SK-N-SH (cell line): ENCODE measurements at regions not wholly inside any gene's neighbourhood (a gene's known extent, or its start where the extent isn't known, plus 50 kb on each side); places are given as distances from the start of the nearest gene placed in this dataset.
"Not testable (repeated sequence)": the region's sequence is repeated elsewhere in the genome, so short reads cannot be mapped to it uniquely, and the experiment has no call there.

Experiments
- CTCF ChIA-PET: fragments of 300-600, 350-600 bp; formaldehyde crosslinking; extraction: SDS; loops from one replicate; lab custom pipeline; 2021; lab: Yijun Ruan, JAX
- POLR2A ChIA-PET: fragments of 350-600 bp; sonication (Branson Sonifier 250); formaldehyde crosslinking; extraction: SDS; loops from one replicate; lab custom pipeline; 2020; ENCODE audit warnings: antibody characterized with exemption, inconsistent platforms; lab: Yijun Ruan, JAX
- DNase-seq: peaks from one replicate; pipeline ENCODE4 v3.0.0; 2012
- H2AFZ ChIP-seq: fragments of 200-600 bp; sonication (generic); 2 replicates; pipeline ENCODE4 v1.8.1; 2016; ENCODE audit warnings: antibody characterized with exemption, mild to moderate bottlenecking, low read depth
- H3F3A ChIP-seq: fragments of 200-600 bp; sonication (generic); replicated peaks from 2 replicates; pipeline ENCODE3; 2016; ENCODE audit warnings: antibody characterized with exemption, mild to moderate bottlenecking; ENCODE audit not compliant: insufficient read depth
- H3K27ac ChIP-seq, 2 experiments: fragments of 200-500 bp in 1 of 2; fragments of 200-600 bp in 1 of 2; sonication (Bioruptor generic) in 1 of 2; sonication (generic), shearing (Covaris generic) in 1 of 2; 2 replicates each; pipeline versions ENCODE4 v1.5.1 to v1.6.1; 2014 to 2016; ENCODE audit warnings: low read depth in 2 of 2, inconsistent platforms in 1 of 2, low read length in 1 of 2, mild to moderate bottlenecking in 1 of 2, mixed read lengths in 1 of 2
- H3K27me3 ChIP-seq: fragments of 200-600 bp; sonication (generic), shearing (Covaris generic); 2 replicates; pipeline ENCODE4 v1.6.1; 2016; ENCODE audit warnings: mixed run types; ENCODE audit not compliant: insufficient read depth
- H3K36me3 ChIP-seq, 2 experiments: fragments of 200-500 bp in 1 of 2; fragments of 200-600 bp in 1 of 2; sonication (Bioruptor generic) in 1 of 2; sonication (generic) in 1 of 2; replicated peaks in 1 of 2; 2 replicates each; pipeline versions ENCODE3 to v1.5.1; 2014 to 2016; ENCODE audit warnings: low read length in 1 of 2, mild to moderate bottlenecking in 1 of 2; ENCODE audit not compliant: insufficient read depth in 2 of 2, control insufficient read depth in 1 of 2
- H3K4me1 ChIP-seq, 2 experiments: fragments of 200-500 bp in 1 of 2; fragments of 200-600 bp in 1 of 2; sonication (Bioruptor generic) in 1 of 2; sonication (generic), shearing (Covaris generic) in 1 of 2; 2 replicates each; pipeline versions ENCODE4 v1.5.1 to v1.6.1; 2014 to 2016; ENCODE audit warnings: low read depth in 1 of 2, low read length in 1 of 2, mixed run types in 1 of 2; ENCODE audit not compliant: insufficient read depth in 2 of 2, control insufficient read depth in 1 of 2
- H3K4me2 ChIP-seq: fragments of 200-600 bp; sonication (generic), shearing (Covaris generic); 2 replicates; pipeline ENCODE4 v1.6.1; 2017; ENCODE audit warnings: mixed run types
- H3K4me3 ChIP-seq, 2 experiments: fragments of 200-500 bp in 1 of 2; fragments of 200-600 bp in 1 of 2; sonication (Bioruptor generic) in 1 of 2; sonication (generic), shearing (Covaris generic) in 1 of 2; 2 replicates each; pipeline versions ENCODE4 v1.5.1 to v1.8.1; 2014 to 2016; ENCODE audit warnings: low read depth in 2 of 2, inconsistent platforms in 1 of 2, low read length in 1 of 2, mild to moderate bottlenecking in 1 of 2, mixed read lengths in 1 of 2, moderate library complexity in 1 of 2
- H3K79me2 ChIP-seq: fragments of 200-600 bp; sonication (generic); 2 replicates; pipeline ENCODE4 v1.8.1; 2017; ENCODE audit warnings: mild to moderate bottlenecking; ENCODE audit not compliant: insufficient read depth
- H3K9ac ChIP-seq: fragments of 200-600 bp; sonication (generic); 2 replicates; pipeline ENCODE4 v1.6.1; 2017; ENCODE audit warnings: mixed run types
- H3K9me2 ChIP-seq: fragments of 200-600 bp; sonication (generic); 2 replicates; pipeline ENCODE4 v1.6.1; 2017; ENCODE audit warnings: mixed run types
- H3K9me3 ChIP-seq: fragments of 200-600 bp; sonication (generic); 2 replicates; pipeline ENCODE4 v1.6.1; 2017; ENCODE audit warnings: mixed run types, mild to moderate bottlenecking, moderate library complexity
- H4K20me1 ChIP-seq: fragments of 200-600 bp; sonication (generic); 2 replicates; pipeline ENCODE4 v1.6.1; 2017; ENCODE audit warnings: mild to moderate bottlenecking, mixed run types; ENCODE audit not compliant: insufficient read depth
- ELF1 ChIP-seq: IDR thresholded peaks from 2 replicates; pipeline ENCODE4 v1.4.0; 2012
- EZH2phosphoT487 ChIP-seq: fragments of 200-600 bp; sonication (generic); IDR thresholded peaks from 2 replicates; pipeline ENCODE4 v1.6.1; 2017; ENCODE audit warnings: low read depth, mixed run types, mild to moderate bottlenecking, antibody characterized with exemption, moderate library complexity, borderline replicate concordance
- IRF3 ChIP-seq: fragments of 150-350 bp; IDR thresholded peaks from 2 replicates; pipeline ENCODE4 v1.6.1; 2016; ENCODE audit warnings: mild to moderate bottlenecking, low read depth, low read length
- MAX ChIP-seq: IDR thresholded peaks from 2 replicates; pipeline ENCODE4 v1.4.0; 2012; ENCODE audit warnings: low read depth
- MEF2A ChIP-seq: IDR thresholded peaks from 2 replicates; pipeline ENCODE4 v1.4.0; 2012; ENCODE audit warnings: low read depth, borderline replicate concordance
- MXI1 ChIP-seq: IDR thresholded peaks from 2 replicates; pipeline ENCODE4 v1.6.1; 2012; ENCODE audit warnings: mild to moderate bottlenecking, low read depth, low read length, improper control_type of control experiment
- NFIC ChIP-seq: IDR thresholded peaks from 2 replicates; pipeline ENCODE4 v1.4.0; 2012; ENCODE audit warnings: borderline replicate concordance
- PBX3 ChIP-seq: IDR thresholded peaks from 2 replicates; pipeline ENCODE4; 2012
- POLR2AphosphoS5 ChIP-seq: IDR thresholded peaks from 2 replicates; pipeline ENCODE4 v1.6.1; 2012; ENCODE audit warnings: low read depth, low read length
- RAD21 ChIP-seq: IDR thresholded peaks from 2 replicates; pipeline ENCODE4 v1.6.1; 2012; ENCODE audit warnings: mild to moderate bottlenecking, low read length
- RFX5 ChIP-seq: IDR thresholded peaks from 2 replicates; pipeline ENCODE4 v1.6.1; 2012; ENCODE audit warnings: mild to moderate bottlenecking, improper control_type of control experiment, low read length
- USF1 ChIP-seq: IDR thresholded peaks from 2 replicates; pipeline ENCODE4 v1.4.0; 2012; ENCODE audit warnings: low read depth, borderline replicate concordance
- USF2 ChIP-seq: fragments of 150-350 bp; IDR thresholded peaks from 2 replicates; pipeline ENCODE4 v1.6.1; 2017; ENCODE audit warnings: antibody characterized with exemption, low read length, low read depth, borderline replicate concordance
- YY1 ChIP-seq: IDR thresholded peaks from 2 replicates; pipeline ENCODE4 v1.4.0; 2012; ENCODE audit warnings: low read depth, mild to moderate bottlenecking
- WGBS: methylation state at CpG from one replicate; pipeline ENCODE4 v1.1.6; 2017; ENCODE audit warnings: low lambda C conversion rate; 5-methylcytosine and 5-hydroxymethylcytosine counted together

GRCh38 chr10:53161231-53161630, 388.6 kb upstream of the MBL2 start:
- DNase-seq: no peak

GRCh38 chr10:53155674-53156073, 383.1 kb upstream of the MBL2 start:
- H3K4me1 ChIP-seq, H3K79me2 ChIP-seq, DNase-seq, H3K27ac ChIP-seq, H3K36me3 ChIP-seq, H3K9me2 ChIP-seq, H3K9ac ChIP-seq, H3K9me3 ChIP-seq, H4K20me1 ChIP-seq, CTCF ChIA-PET, H3K4me2 ChIP-seq, POLR2A ChIA-PET, H3K27me3 ChIP-seq, H3K4me3 ChIP-seq, H2AFZ ChIP-seq, H3F3A ChIP-seq: not testable (repeated sequence)
- WGBS: 32% methylated on average over 4 of the region's 4 CpGs

More at GRCh38 chr10:53161231-53161630, 388.6 kb upstream of the MBL2 start:
- Histone ChIP-seq H3K9me3 (no peaks in the 10 kb centered on the region; the same call in 1 of the 2 replicates), H3K9me2 (no peaks in the 10 kb centered on the region), H3K4me3 (no peak overlapping the region), H3F3A (no peaks in the 10 kb centered on the region), H4K20me1 (no peaks in the 10 kb centered on the region), H3K79me2 (no peaks in the 10 kb centered on the region), H2AFZ (no peak overlapping the region), H3K36me3 (no peaks in the 10 kb centered on the region), H3K27ac (no peak overlapping the region), H3K4me2 (no peak overlapping the region), H3K9ac (no peak overlapping the region), H3K4me1 (no peaks in the 10 kb centered on the region), H3K27me3 (no peaks in the 10 kb centered on the region)
- CTCF ChIA-PET: no interaction called here
- POLR2A ChIA-PET: no interaction called here
- TF ChIP-seq YY1: no peak
- no peak for TF ChIP-seq POLR2AphosphoS5
- no peak for TF ChIP-seq ELF1
- no peak for TF ChIP-seq USF1
- TF ChIP-seq IRF3: no peak
- TF ChIP-seq RAD21: no peak
- no peak for TF ChIP-seq MEF2A
- TF ChIP-seq NFIC: no peak
- no peak for TF ChIP-seq PBX3
- no peak for TF ChIP-seq MAX
- TF ChIP-seq EZH2phosphoT487: no peak
- no peak for TF ChIP-seq USF2
- no peak for TF ChIP-seq RFX5
- no peak for TF ChIP-seq MXI1
